H1 (cell line): ENCODE measurements at regions not wholly inside any gene's neighbourhood (a gene's known extent, or its start where the extent isn't known, plus 50 kb on each side); places are given as distances from the start of the nearest gene placed in this dataset.
A peak's percentile ranks its signal among the peaks of the same experiment; 100 is the strongest.

Experiments used
- CTCF ChIA-PET: fragments of 300-600 bp; sonication (Branson Sonifier 250); formaldehyde crosslinking; loops from one replicate; lab custom pipeline; 2021; ENCODE audit not compliant: partially characterized antibody; lab: Charles Lee
- POLR2A ChIA-PET: fragments of 300-600 bp; sonication (Branson Sonifier 250); formaldehyde crosslinking; loops from one replicate; lab custom pipeline; 2021; ENCODE audit warnings: inconsistent platforms; ENCODE audit not compliant: partially characterized antibody; lab: Charles Lee
- DNase-seq, 2 experiments: peaks; one replicate each; pipeline versions ENCODE4 v3.0.0 to v3.0.0-alpha.2; 2010 to 2022; ENCODE audit warnings: low spot score in 2 of 2, low read depth in 1 of 2, mixed read lengths in 1 of 2
- FAIRE-seq: peaks from 2 replicates; lab custom pipeline; 2011; peaks lifted over from hg19 to GRCh38; lab: Jason Lieb, UNC
- H2AFZ ChIP-seq: 2 replicates; pipeline ENCODE4 v1.8.1; 2012; ENCODE audit warnings: low read length, inconsistent platforms
- H2AK5ac ChIP-seq: 2 replicates; pipeline ENCODE4 v1.6.1; 2013; ENCODE audit warnings: low read depth, low read length
- H2BK120ac ChIP-seq: replicated peaks from 2 replicates; pipeline ENCODE3; 2013; ENCODE audit warnings: low read depth, low read length, inconsistent platforms
- H2BK12ac ChIP-seq: 2 replicates; pipeline ENCODE4 v1.6.1; 2013; ENCODE audit warnings: low read depth, low read length
- H2BK15ac ChIP-seq: 2 replicates; pipeline ENCODE4 v1.6.1; 2013; ENCODE audit warnings: low read length
- H2BK20ac ChIP-seq: 2 replicates; pipeline ENCODE4 v1.6.1; 2013; ENCODE audit warnings: low read length
- H2BK5ac ChIP-seq: 2 replicates; pipeline ENCODE4 v1.6.1; 2013; ENCODE audit warnings: low read depth, low read length
- H3K14ac ChIP-seq: 2 replicates; pipeline ENCODE4 v1.6.1; 2013; ENCODE audit warnings: inconsistent platforms; ENCODE audit not compliant: insufficient read length
- H3K18ac ChIP-seq: 2 replicates; pipeline ENCODE4 v1.6.1; 2013; ENCODE audit warnings: low read length; ENCODE audit errors: extremely low read depth
- H3K23ac ChIP-seq: 2 replicates; pipeline ENCODE4 v1.6.1; 2013; ENCODE audit warnings: inconsistent platforms; ENCODE audit not compliant: insufficient read length
- H3K23me2 ChIP-seq: 2 replicates; pipeline ENCODE4 v1.6.1; 2013; ENCODE audit warnings: low read depth, low read length
- H3K27ac ChIP-seq: 2 replicates; pipeline ENCODE4 v1.6.1; 2011; ENCODE audit warnings: low read depth, low read length, inconsistent platforms
- H3K27me3 ChIP-seq, 4 experiments: replicated peaks in 1 of 4; 1 replicate in 1 of 4; 2 replicates in 3 of 4; pipeline versions ENCODE4 v1.6.1 to v1.8.1; 2011 to 2013; ENCODE audit warnings: low read length in 3 of 4, mild to moderate bottlenecking in 3 of 4, inconsistent platforms in 2 of 4, mixed read lengths in 2 of 4, moderate library complexity in 1 of 4; ENCODE audit not compliant: control insufficient read depth in 3 of 4, insufficient read depth in 3 of 4; ENCODE audit errors: extremely low read depth in 1 of 4
- H3K36me3 ChIP-seq, 4 experiments: 2 replicates each; pipeline versions ENCODE4 v1.6.1 to v1.8.1; 2011 to 2013; ENCODE audit warnings: mild to moderate bottlenecking in 4 of 4, low read length in 3 of 4, moderate library complexity in 2 of 4, control low read depth in 1 of 4, inconsistent platforms in 1 of 4; ENCODE audit not compliant: insufficient read depth in 4 of 4, control insufficient read depth in 2 of 4
- H3K4ac ChIP-seq: replicated peaks from 2 replicates; pipeline ENCODE3; 2013; ENCODE audit warnings: low read length, low read depth, mixed read lengths, inconsistent platforms; ENCODE audit not compliant: insufficient read length
- H3K4me1 ChIP-seq, 4 experiments: replicated peaks in 1 of 4; 1 replicate in 1 of 4; 2 replicates in 3 of 4; pipeline versions ENCODE4 v1.6.1 to v1.8.1; 2011 to 2013; ENCODE audit warnings: low read length in 3 of 4, inconsistent platforms in 2 of 4, mixed read lengths in 1 of 4; ENCODE audit not compliant: insufficient read depth in 4 of 4, control insufficient read depth in 3 of 4
- H3K4me2 ChIP-seq, 2 experiments: 2 replicates each; pipeline versions ENCODE4 v1.6.1 to v1.8.1; 2011 to 2013; ENCODE audit warnings: low read depth in 2 of 2, low read length in 2 of 2, control low read depth in 1 of 2, inconsistent platforms in 1 of 2, mild to moderate bottlenecking in 1 of 2; ENCODE audit not compliant: insufficient read depth in 1 of 2
- H3K4me3 ChIP-seq, 4 experiments: fragments of 200-600, 300-600 bp in 1 of 4; sonication (generic), shearing (Covaris generic), sonication (Bioruptor Twin) in 1 of 4; 2 replicates each; pipeline versions ENCODE4 v1.5.1 to v1.8.1; 2011 to 2016; ENCODE audit warnings: low read length in 4 of 4, low read depth in 3 of 4, control low read depth in 2 of 4, inconsistent platforms in 2 of 4, mild to moderate bottlenecking in 2 of 4, mixed read lengths in 1 of 4, moderate library complexity in 1 of 4; ENCODE audit not compliant: insufficient read depth in 2 of 4; ENCODE audit errors: extremely low read depth in 1 of 4
- H3K56ac ChIP-seq: replicated peaks from 2 replicates; pipeline ENCODE3; 2013; ENCODE audit warnings: low read depth, mild to moderate bottlenecking, mixed read lengths, low read length, inconsistent platforms; ENCODE audit not compliant: insufficient read length
- H3K79me1 ChIP-seq: 2 replicates; pipeline ENCODE4 v1.6.1; 2013; ENCODE audit warnings: low read depth, low read length, control low read depth
- H3K79me2 ChIP-seq, 2 experiments: 2 replicates each; pipeline versions ENCODE4 v1.6.1 to v1.8.1; 2012 to 2013; ENCODE audit warnings: low read length in 2 of 2, mild to moderate bottlenecking in 2 of 2, inconsistent platforms in 1 of 2; ENCODE audit not compliant: insufficient read depth in 2 of 2, control insufficient read depth in 1 of 2
- H3K9ac ChIP-seq, 4 experiments: replicated peaks in 1 of 4; 1 replicate in 1 of 4; 2 replicates in 3 of 4; pipeline versions ENCODE4 v1.6.1 to v1.8.1; 2011 to 2013; ENCODE audit warnings: low read depth in 3 of 4, low read length in 3 of 4, control low read depth in 2 of 4, mild to moderate bottlenecking in 2 of 4, moderate library complexity in 2 of 4, inconsistent platforms in 1 of 4; ENCODE audit errors: extremely low read depth in 1 of 4
- H3K9me3 ChIP-seq, 2 experiments: 2 replicates each; pipeline versions ENCODE4 v1.6.1 to v1.8.1; 2012 to 2013; ENCODE audit warnings: mild to moderate bottlenecking in 2 of 2, moderate library complexity in 2 of 2, control low read depth in 1 of 2, inconsistent platforms in 1 of 2, low read depth in 1 of 2, low read length in 1 of 2, mixed read lengths in 1 of 2; ENCODE audit not compliant: insufficient read depth in 2 of 2
- H4K20me1 ChIP-seq, 2 experiments: replicated peaks in 1 of 2; 2 replicates each; pipeline versions ENCODE3 to v1.8.1; 2011 to 2013; ENCODE audit warnings: inconsistent platforms in 2 of 2, low read length in 2 of 2, mild to moderate bottlenecking in 1 of 2; ENCODE audit not compliant: insufficient read depth in 2 of 2, control insufficient read depth in 1 of 2
- H4K5ac ChIP-seq: 2 replicates; pipeline ENCODE4 v1.6.1; 2013; ENCODE audit warnings: low read length, low read depth, mixed read lengths, inconsistent platforms; ENCODE audit not compliant: insufficient read length
- H4K8ac ChIP-seq: 2 replicates; pipeline ENCODE4 v1.8.0; 2013; ENCODE audit warnings: mild to moderate bottlenecking, moderate library complexity, low read length, inconsistent platforms; ENCODE audit not compliant: insufficient read depth; ENCODE audit errors: extremely low read depth
- H4K91ac ChIP-seq: replicated peaks from 2 replicates; pipeline ENCODE3; 2013; ENCODE audit warnings: low read length, mixed read lengths, inconsistent platforms; ENCODE audit not compliant: insufficient read length
- ASH2L ChIP-seq: fragments of 200-600, 300-600 bp; sonication (generic); IDR thresholded peaks from one replicate; pipeline ENCODE4 v1.7.1; 2017; ENCODE audit warnings: low read length
- CHD2 ChIP-seq: IDR thresholded peaks from 2 replicates; pipeline ENCODE4 v1.6.1; 2012; ENCODE audit warnings: low read length, improper control_type of control experiment
- MAFK ChIP-seq: IDR thresholded peaks from 2 replicates; pipeline ENCODE4 v1.6.1; 2012; ENCODE audit warnings: low read depth, mild to moderate bottlenecking, improper control_type of control experiment, low read length
- TF ChIP-seq, protein P1 (sequence below), 3 experiments: IDR thresholded peaks; 1 replicate in 2 of 3; 2 replicates in 1 of 3; pipeline versions ENCODE4 v1.5.1 to v1.6.1; 2011; ENCODE audit warnings: low read length in 3 of 3, mild to moderate bottlenecking in 3 of 3, inconsistent platforms in 2 of 3, low read depth in 1 of 3, moderate library complexity in 1 of 3; ENCODE audit not compliant: insufficient read depth in 1 of 3; ENCODE audit errors: control extremely low read depth in 1 of 3

DNA sequence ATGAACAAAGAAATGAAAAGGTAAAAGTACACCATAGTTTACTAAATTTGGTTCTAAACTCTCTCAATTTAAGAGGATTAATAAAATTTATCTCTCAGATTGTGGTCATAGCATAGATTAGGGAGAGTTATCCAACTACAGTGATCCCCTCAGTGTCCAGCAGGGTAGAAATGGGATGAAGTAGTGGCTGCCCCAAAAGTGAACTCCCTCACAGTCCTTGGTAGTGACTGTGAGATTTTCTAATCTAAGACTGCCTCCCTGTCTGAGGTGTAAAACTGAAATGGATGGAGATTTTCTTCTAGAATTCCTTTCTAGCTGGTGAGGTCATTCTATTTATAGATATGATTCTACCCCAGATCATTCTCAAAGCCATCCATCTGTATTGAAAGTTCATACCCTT is 455.5 kb downstream of the ACTL7B start:
- CTCF ChIA-PET: no interaction called here
- H4K8ac ChIP-seq: no peak overlapping the region
- FAIRE-seq: no peak

More for the DNA sequence above, 455.5 kb downstream of the ACTL7B start:
- no peaks in the 10 kb centered on the region for H3K4me1 ChIP-seq
- H3K23me2 ChIP-seq: no peaks in the 10 kb centered on the region
- no peak overlapping the region for H3K56ac ChIP-seq
- H3K36me3 ChIP-seq: no peaks in the 10 kb centered on the region
- H3K79me1 ChIP-seq: no peaks in the 10 kb centered on the region
- H3K27me3 ChIP-seq: no peaks in the 10 kb centered on the region
- H2AFZ ChIP-seq: no peak overlapping the region
- no peaks in the 10 kb centered on the region for H3K9me3 ChIP-seq
- no peak overlapping the region for H3K4ac ChIP-seq
- no peak overlapping the region for H2BK15ac ChIP-seq
- H2BK20ac ChIP-seq: no peak overlapping the region
- POLR2A ChIA-PET: no interaction called here
- TF ChIP-seq ASH2L: no peak
- no peak for TF ChIP-seq MAFK
- TF ChIP-seq, protein P1, sequence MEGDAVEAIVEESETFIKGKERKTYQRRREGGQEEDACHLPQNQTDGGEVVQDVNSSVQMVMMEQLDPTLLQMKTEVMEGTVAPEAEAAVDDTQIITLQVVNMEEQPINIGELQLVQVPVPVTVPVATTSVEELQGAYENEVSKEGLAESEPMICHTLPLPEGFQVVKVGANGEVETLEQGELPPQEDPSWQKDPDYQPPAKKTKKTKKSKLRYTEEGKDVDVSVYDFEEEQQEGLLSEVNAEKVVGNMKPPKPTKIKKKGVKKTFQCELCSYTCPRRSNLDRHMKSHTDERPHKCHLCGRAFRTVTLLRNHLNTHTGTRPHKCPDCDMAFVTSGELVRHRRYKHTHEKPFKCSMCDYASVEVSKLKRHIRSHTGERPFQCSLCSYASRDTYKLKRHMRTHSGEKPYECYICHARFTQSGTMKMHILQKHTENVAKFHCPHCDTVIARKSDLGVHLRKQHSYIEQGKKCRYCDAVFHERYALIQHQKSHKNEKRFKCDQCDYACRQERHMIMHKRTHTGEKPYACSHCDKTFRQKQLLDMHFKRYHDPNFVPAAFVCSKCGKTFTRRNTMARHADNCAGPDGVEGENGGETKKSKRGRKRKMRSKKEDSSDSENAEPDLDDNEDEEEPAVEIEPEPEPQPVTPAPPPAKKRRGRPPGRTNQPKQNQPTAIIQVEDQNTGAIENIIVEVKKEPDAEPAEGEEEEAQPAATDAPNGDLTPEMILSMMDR (IDR thresholded peaks at IDR 0.05; ENCODE audit: control extremely low read depth in 1 of 3, insufficient read depth in 1 of 3, low read depth in 1 of 3, low read length in 3 of 3): peak in 1 of 3 experiments; percentile 12; a peak in 1 of 4 replicates
- no peak for TF ChIP-seq CHD2
- no peak overlapping the region for H3K18ac ChIP-seq
- no peak overlapping the region for H3K23ac ChIP-seq
- no peak overlapping the region for H3K9ac ChIP-seq
- DNase-seq: no peak
- no peak overlapping the region for H3K14ac ChIP-seq
- no peak overlapping the region for H3K4me3 ChIP-seq
- no peak overlapping the region for H2AK5ac ChIP-seq
- no peak overlapping the region for H2BK120ac ChIP-seq
- H4K20me1 ChIP-seq: no peaks in the 10 kb centered on the region
- H3K27ac ChIP-seq: no peak overlapping the region
- H3K79me2 ChIP-seq: no peaks in the 10 kb centered on the region
- no peak overlapping the region for H4K5ac ChIP-seq
- H4K91ac ChIP-seq: no peak overlapping the region
- no peak overlapping the region for H2BK5ac ChIP-seq
- H2BK12ac ChIP-seq: no peak overlapping the region
- H3K4me2 ChIP-seq: no peak overlapping the region
